GM12865 (cell line): ENCODE measurements at regions not wholly inside any gene's neighbourhood (a gene's known extent, or its start where the extent isn't known, plus 50 kb on each side); places are given as distances from the start of the nearest gene placed in this dataset.
"Not testable (repeated sequence)": the region's sequence is repeated elsewhere in the genome, so short reads cannot be mapped to it uniquely, and the experiment has no call there.

Experiments used
- DNase-seq: peaks from one replicate; pipeline ENCODE4 v3.0.0; 2010; ENCODE audit warnings: low read depth
- H3K4me3 ChIP-seq: 2 replicates; pipeline ENCODE4 v1.5.1; 2011; ENCODE audit warnings: mild to moderate bottlenecking, low read depth, low read length, control low read depth
- TF ChIP-seq, protein P1 (sequence below): IDR thresholded peaks from 2 replicates; pipeline ENCODE4 v1.5.1; 2011; ENCODE audit warnings: low read length, control low read depth, low read depth, inconsistent platforms; ENCODE audit not compliant: insufficient read depth; ENCODE audit errors: missing control alignments

DNA sequence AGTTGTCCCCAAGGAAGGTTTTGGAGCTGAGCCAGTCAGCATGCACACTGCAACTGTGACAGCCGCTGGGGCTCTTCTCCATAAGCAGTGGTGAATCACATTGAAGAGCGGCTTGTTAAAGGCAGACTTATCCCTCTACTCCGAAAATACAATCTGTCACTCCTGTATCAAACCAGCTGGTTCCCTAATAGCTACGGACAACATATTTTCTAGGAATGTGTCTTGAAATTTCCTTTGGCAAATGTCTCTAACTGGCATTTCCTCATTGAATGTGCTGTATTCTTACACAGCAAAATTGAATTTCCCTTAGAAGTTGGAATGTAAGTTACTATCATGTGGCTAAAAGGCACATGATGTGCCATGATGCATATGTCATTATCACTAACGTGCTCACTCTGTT, 104.0 kb upstream of the GPR12 start:
- no peak for DNase-seq
- TF ChIP-seq, protein P1, sequence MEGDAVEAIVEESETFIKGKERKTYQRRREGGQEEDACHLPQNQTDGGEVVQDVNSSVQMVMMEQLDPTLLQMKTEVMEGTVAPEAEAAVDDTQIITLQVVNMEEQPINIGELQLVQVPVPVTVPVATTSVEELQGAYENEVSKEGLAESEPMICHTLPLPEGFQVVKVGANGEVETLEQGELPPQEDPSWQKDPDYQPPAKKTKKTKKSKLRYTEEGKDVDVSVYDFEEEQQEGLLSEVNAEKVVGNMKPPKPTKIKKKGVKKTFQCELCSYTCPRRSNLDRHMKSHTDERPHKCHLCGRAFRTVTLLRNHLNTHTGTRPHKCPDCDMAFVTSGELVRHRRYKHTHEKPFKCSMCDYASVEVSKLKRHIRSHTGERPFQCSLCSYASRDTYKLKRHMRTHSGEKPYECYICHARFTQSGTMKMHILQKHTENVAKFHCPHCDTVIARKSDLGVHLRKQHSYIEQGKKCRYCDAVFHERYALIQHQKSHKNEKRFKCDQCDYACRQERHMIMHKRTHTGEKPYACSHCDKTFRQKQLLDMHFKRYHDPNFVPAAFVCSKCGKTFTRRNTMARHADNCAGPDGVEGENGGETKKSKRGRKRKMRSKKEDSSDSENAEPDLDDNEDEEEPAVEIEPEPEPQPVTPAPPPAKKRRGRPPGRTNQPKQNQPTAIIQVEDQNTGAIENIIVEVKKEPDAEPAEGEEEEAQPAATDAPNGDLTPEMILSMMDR, result no peak

DNA sequence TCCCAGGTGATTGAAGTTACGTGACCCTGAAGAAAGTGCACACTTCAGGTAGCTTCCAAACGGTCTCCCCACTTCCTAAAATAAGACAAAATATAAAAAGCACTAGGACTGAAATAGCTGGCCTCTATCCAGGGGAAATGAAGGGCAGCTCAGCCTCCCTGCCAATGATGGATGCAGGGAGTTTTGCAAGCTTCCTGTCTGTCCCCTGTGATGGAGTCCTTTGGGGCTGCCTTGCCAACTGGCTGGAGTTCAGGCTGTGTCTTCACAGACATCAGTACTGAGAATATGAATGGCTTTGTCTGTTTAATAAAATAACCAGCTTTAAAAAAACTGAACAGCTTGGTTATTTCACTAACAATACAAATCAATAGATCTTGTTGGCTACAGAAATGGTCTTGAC, 101.4 kb upstream of the GPR12 start:
- no peak for DNase-seq
- TF ChIP-seq, protein P1, result no peak
- no peak overlapping the region for H3K4me3 ChIP-seq

More for the DNA sequence above, 104.0 kb upstream of the GPR12 start:
- no peak overlapping the region for H3K4me3 ChIP-seq

DNA sequence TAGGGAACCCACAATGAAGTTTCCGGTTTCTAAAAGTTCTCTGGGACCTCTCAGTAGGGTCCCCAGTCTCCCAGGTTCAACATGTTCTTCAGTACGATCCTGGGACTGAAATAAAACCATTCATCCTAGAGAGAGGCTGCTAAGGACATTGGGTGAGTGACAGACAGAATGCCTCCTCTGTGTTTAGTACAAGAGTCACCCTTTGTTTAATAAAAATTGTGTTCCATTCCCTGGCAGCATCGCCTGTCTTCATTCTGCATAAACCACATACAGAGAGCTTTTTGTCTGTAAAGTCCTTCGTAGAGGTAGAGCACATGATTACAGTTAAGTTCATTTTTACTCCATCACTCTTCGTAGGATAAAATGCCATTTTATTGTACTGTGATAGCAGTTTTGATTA, 95.3 kb upstream of the GPR12 start:
- H3K4me3 ChIP-seq, result no peak overlapping the region
- TF ChIP-seq, protein P1, result no peak
- no peak for DNase-seq

DNA sequence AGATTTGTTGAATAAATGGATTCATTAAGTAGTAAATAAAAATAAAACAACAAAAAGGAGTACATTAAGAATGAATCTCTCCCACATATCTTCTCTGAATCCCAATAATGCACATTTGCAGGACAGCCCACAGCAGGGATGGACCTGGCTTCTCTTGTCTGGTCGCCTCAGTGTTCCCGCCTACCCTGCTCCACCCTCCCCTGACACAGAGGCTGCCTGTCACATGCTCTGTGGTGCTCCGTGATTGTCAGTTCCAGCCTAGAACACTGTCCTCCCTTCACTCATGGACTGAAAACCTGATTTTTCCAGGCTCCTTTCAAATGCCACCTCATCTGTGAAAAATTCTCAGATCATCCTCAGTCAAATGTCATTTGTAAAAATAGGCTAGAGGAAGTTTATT, 94.5 kb upstream of the GPR12 start:
- TF ChIP-seq, protein P1, result no peak
- DNase-seq, result no peak
- no peak overlapping the region for H3K4me3 ChIP-seq

DNA sequence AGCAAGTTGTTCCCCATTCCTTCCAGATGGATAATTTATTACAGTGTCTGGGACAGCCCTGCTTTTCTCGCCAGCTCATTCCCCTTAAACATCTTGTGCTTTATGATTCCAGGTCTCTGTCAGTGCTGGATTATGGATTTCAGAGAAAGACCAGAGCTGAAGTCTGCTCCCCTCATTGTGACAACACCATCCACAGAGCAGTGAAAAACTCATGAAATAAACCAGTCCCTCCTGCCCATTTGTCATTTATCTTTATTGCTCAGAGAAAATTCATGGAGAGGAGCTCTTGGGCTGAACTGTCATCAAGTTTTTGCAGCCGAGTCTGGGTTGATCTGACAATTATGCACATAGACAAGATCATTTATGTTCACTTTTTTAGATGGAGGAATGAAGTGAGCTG, 92.7 kb upstream of the GPR12 start:
- DNase-seq, result no peak
- TF ChIP-seq, protein P1, result no peak
- H3K4me3 ChIP-seq, result no peak overlapping the region

DNA sequence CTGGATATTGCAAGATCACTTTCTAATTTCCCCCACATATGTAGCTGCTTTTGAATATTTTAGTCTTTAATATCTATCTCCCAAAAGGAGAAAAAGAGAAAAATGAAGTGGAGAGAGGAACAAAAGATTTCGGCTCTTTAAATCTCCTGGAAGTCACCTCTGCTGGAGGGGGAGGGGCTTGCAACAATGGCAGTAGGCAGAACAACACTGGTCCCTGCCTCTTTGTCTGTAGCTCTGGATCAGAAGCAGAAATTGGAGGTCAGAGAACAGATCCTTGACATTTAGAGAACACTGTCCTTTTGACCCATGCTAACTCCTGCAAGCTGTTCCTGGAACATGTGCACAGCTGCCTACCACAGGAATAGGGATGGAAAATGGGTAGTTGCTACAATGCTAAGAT, 86.7 kb upstream of the GPR12 start:
- no peak for DNase-seq
- H3K4me3 ChIP-seq, result no peak overlapping the region
- TF ChIP-seq, protein P1, result no peak

DNA sequence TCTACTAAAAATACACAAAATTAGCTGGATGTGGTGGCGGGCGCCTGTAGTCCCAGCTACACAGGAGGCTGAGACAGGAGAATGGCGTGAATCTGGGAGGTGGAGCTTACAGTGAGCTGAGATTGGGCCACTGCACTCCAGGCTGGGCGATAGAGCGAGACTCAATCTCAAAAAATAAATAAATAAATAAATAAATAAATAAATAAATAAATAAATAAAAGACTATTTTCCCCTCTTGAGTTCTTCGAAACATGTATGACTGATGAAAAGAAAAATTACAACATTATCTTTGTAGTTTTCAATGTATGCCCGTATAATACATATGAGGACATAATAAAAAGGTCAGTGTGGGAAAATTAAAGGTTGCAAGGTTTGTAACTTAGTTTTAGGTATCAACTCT, 84.5 kb upstream of the GPR12 start:
- not testable (repeated sequence) for DNase-seq, H3K4me3 ChIP-seq
